Aorta (tissue), 5 donors: ENCODE measurements at regions not wholly inside any gene's neighbourhood (a gene's known extent, or its start where the extent isn't known, plus 50 kb on each side); places are given as distances from the start of the nearest gene placed in this dataset.

Experiments
- ATAC-seq: fragments of 200-7000 bp; cut with Tn5 transposase; one replicate; pipeline ENCODE4 v1.9.1; 2022; ENCODE audit warnings: moderate library complexity; ENCODE audit not compliant: low FRiP score
- DNase-seq, 2 donors: peaks; one replicate each; pipeline ENCODE4 v3.0.0-alpha.2; 2020
- H3K27ac ChIP-seq, 2 donors: one replicate each; pipeline ENCODE4 v1.5.1; 2013; ENCODE audit warnings: low read length in 2 of 2, mild to moderate bottlenecking in 2 of 2, moderate library complexity in 2 of 2, control low read depth in 1 of 2, inconsistent platforms in 1 of 2, low read depth in 1 of 2
- H3K27me3 ChIP-seq, 2 donors: one replicate each; pipeline ENCODE4 v1.6.1; 2013; ENCODE audit warnings: control low read depth in 1 of 2, low read length in 1 of 2, mild to moderate bottlenecking in 1 of 2, moderate library complexity in 1 of 2; ENCODE audit not compliant: insufficient read depth in 2 of 2, control insufficient read depth in 1 of 2
- H3K36me3 ChIP-seq, 2 donors: one replicate each; pipeline ENCODE4 v1.6.1; 2013; ENCODE audit warnings: control low read depth in 1 of 2, low read length in 1 of 2, mild to moderate bottlenecking in 1 of 2; ENCODE audit not compliant: insufficient read depth in 2 of 2, control insufficient read depth in 1 of 2
- H3K4me1 ChIP-seq, 2 donors: one replicate each; pipeline ENCODE4 v1.6.1; 2013; ENCODE audit warnings: low read length in 2 of 2, control low read depth in 1 of 2, mild to moderate bottlenecking in 1 of 2, moderate library complexity in 1 of 2; ENCODE audit not compliant: insufficient read depth in 2 of 2, control insufficient read depth in 1 of 2
- H3K4me3 ChIP-seq, 2 donors: one replicate each; pipeline ENCODE4 v1.5.1; 2013; ENCODE audit warnings: low read length in 2 of 2, control low read depth in 1 of 2, mild to moderate bottlenecking in 1 of 2
- H3K9me3 ChIP-seq: one replicate; pipeline ENCODE4 v1.6.1; 2013; ENCODE audit warnings: mild to moderate bottlenecking, low read length; ENCODE audit not compliant: control insufficient read depth
- WGBS, 2 donors: extraction: QIAGEN DNeasy Blood & Tissue Kit; methylation state at CpG; one replicate each; pipeline ENCODE4 v1.1.7; 2013; 5-methylcytosine and 5-hydroxymethylcytosine counted together
- intact Hi-C, 2 donors: fragments of 100-400 bp; cut with DNase I; formaldehyde crosslinking; loops; one replicate each; pipeline versions ENCODE4 v1.14.2 to v1.15.0; 2022
- donor health status: healthy with polysubstance abuse.
- donor health status: Bipolar disorder and iron deficiency.
- donor health status: DM: no; HTN: no; CAD: no.
- donor health status: DM: no; HTN: no; CAD: no.
- donor health status: DM: yes; HTN: yes; CAD: no.

- H3K4me3 ChIP-seq, result no peak overlapping the region
- H3K36me3 ChIP-seq, result no peaks in the 10 kb centered on the region
- H3K27ac ChIP-seq, result no peak overlapping the region
- H3K27me3 ChIP-seq, result no peaks in the 10 kb centered on the region
- ATAC-seq (no peak), DNase-seq (no peak)
- intact Hi-C loops, result no loop called here
- H3K4me1 ChIP-seq, result no peaks in the 10 kb centered on the region
- H3K9me3 ChIP-seq, result no peaks in the 10 kb centered on the region
- 68 to 70% methylated on average over 4 of the region's 4 CpGs for WGBS, 2 donors
These were observed 397.9 kb upstream of the NR5A2 start for GRCh38 chr1:199629624-199630023.

DNA sequence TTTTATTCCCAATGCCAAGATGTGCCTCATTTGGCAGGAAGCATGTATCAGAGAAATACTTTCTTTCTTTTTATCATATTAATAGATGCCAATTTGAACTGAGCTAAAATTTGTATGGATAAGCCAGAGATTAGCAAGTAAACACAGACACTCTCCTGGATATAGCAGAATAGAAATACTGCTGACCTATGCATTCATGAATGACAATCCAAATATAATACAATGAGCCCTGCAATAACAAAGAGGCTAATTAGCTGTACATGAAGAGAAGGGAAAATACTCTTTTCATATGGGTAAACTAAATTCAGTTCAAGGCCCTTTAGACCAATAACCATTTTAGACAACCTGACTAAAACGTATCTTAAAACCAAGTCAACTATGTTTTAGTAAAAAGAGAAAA, 388.1 kb upstream of the NR5A2 start:
- no peak for DNase-seq
- no peaks in the 10 kb centered on the region for H3K9me3 ChIP-seq
- H3K36me3 ChIP-seq, result no peaks in the 10 kb centered on the region
- ATAC-seq, result no peak
- no peaks in the 10 kb centered on the region for H3K4me1 ChIP-seq
- H3K27me3 ChIP-seq, result no peaks in the 10 kb centered on the region
- H3K4me3 ChIP-seq, result no peak overlapping the region
- 70 to 75% methylated on average over 1 of the region's 1 CpG for WGBS, 2 donors
- no peak overlapping the region for H3K27ac ChIP-seq
- intact Hi-C loops, result no loop called here

- no peaks in the 10 kb centered on the region for H3K36me3 ChIP-seq
- intact Hi-C loops, result no loop called here
- no peak overlapping the region for H3K27ac ChIP-seq
- ATAC-seq (no peak), DNase-seq (no peak)
- WGBS, 2 donors, result 77 to 85% methylated on average over 3 of the region's 3 CpGs
- H3K27me3 ChIP-seq, result no peaks in the 10 kb centered on the region
- H3K4me3 ChIP-seq, result no peak overlapping the region
- H3K9me3 ChIP-seq, result no peaks in the 10 kb centered on the region
- H3K4me1 ChIP-seq, result no peaks in the 10 kb centered on the region
These were observed 386.0 kb upstream of the NR5A2 start for GRCh38 chr1:199641531-199641930.

GRCh38 chr1:199644912-199645311, 382.6 kb upstream of the NR5A2 start:
- Histone ChIP-seq H3K4me3 (no peak overlapping the region), H3K36me3 (no peaks in the 10 kb centered on the region), H3K4me1 (no peaks in the 10 kb centered on the region), H3K27me3 (no peaks in the 10 kb centered on the region), H3K27ac (no peak overlapping the region), H3K9me3 (peaks cover 2% of the 10 kb centered on the region)
- ATAC-seq (no peak), DNase-seq (no peak)
- intact Hi-C loops, result no loop called here
- WGBS, 2 donors, result 27 to 37% methylated on average over 1 of the region's 1 CpG

- intact Hi-C loops, result no loop called here
- Histone ChIP-seq H3K4me3 (no peak overlapping the region), H3K27me3 (no peaks in the 10 kb centered on the region), H3K36me3 (no peaks in the 10 kb centered on the region), H3K27ac (no peak overlapping the region), H3K9me3 (peaks cover 2% of the 10 kb centered on the region), H3K4me1 (no peaks in the 10 kb centered on the region)
- 83 to 86% methylated on average over 2 of the region's 2 CpGs for WGBS, 2 donors
- DNase-seq (no peak), ATAC-seq (no peak)
These were observed 380.7 kb upstream of the NR5A2 start for GRCh38 chr1:199646761-199647160.

- Histone ChIP-seq H3K4me3 (no peak overlapping the region), H3K4me1 (no peaks in the 10 kb centered on the region), H3K27me3 (no peaks in the 10 kb centered on the region), H3K9me3 (no peaks in the 10 kb centered on the region), H3K27ac (no peak overlapping the region), H3K36me3 (no peaks in the 10 kb centered on the region)
- intact Hi-C loops, result no loop called here
- DNase-seq (no peak), ATAC-seq (no peak)
- WGBS, 2 donors, result 38 to 45% methylated on average over 3 of the region's 3 CpGs
These were observed 370.1 kb upstream of the NR5A2 start for GRCh38 chr1:199657449-199657848.

- no peaks in the 10 kb centered on the region for H3K36me3 ChIP-seq
- no peaks in the 10 kb centered on the region for H3K27me3 ChIP-seq
- H3K27ac ChIP-seq, result no peak overlapping the region
- H3K4me3 ChIP-seq, result no peak overlapping the region
- no peaks in the 10 kb centered on the region for H3K4me1 ChIP-seq
- ATAC-seq, result no peak
- no peaks in the 10 kb centered on the region for H3K9me3 ChIP-seq
- WGBS, 2 donors, result 31 to 48% methylated on average over 2 of the region's 2 CpGs
- DNase-seq, result no peak
- intact Hi-C loops, result no loop called here
These were observed 367.4 kb upstream of the NR5A2 start for GRCh38 chr1:199660071-199660470.

GRCh38 chr1:199665371-199665770, 362.1 kb upstream of the NR5A2 start:
- WGBS, 2 donors, result 19 to 40% methylated on average over 1 of the region's 1 CpG
- Histone ChIP-seq H3K27ac (no peak overlapping the region), H3K27me3 (no peaks in the 10 kb centered on the region), H3K9me3 (no peaks in the 10 kb centered on the region), H3K36me3 (no peaks in the 10 kb centered on the region), H3K4me1 (no peaks in the 10 kb centered on the region), H3K4me3 (no peak overlapping the region)
- ATAC-seq, result no peak
- no peak for DNase-seq
- intact Hi-C loops, result no loop called here

- ATAC-seq, result no peak
- Histone ChIP-seq H3K4me3 (no peak overlapping the region), H3K36me3 (no peaks in the 10 kb centered on the region), H3K27ac (no peak overlapping the region), H3K9me3 (no peaks in the 10 kb centered on the region), H3K4me1 (no peaks in the 10 kb centered on the region), H3K27me3 (no peaks in the 10 kb centered on the region)
- intact Hi-C loops, result no loop called here
- WGBS, 2 donors, result 93 to 95% methylated on average over 10 of the region's 10 CpGs
- no peak for DNase-seq
These were observed 360.4 kb upstream of the NR5A2 start for GRCh38 chr1:199667089-199667488.
